ENCODE measurements at regions not wholly inside any gene's neighbourhood (a gene's known extent, or its start where the extent isn't known, plus 50 kb on each side); places are given as distances from the start of the nearest gene placed in this dataset.
"Not testable (repeated sequence)": the region's sequence is repeated elsewhere in the genome, so short reads cannot be mapped to it uniquely, and the experiment has no call there.

GRCh38 chr21:20445971-20446370, 552.2 kb upstream of the NCAM2 start:
- DNase-seq: no peak

GRCh38 chr21:20451046-20451445, 547.2 kb upstream of the NCAM2 start:
- DNase-seq: no peak

DNA sequence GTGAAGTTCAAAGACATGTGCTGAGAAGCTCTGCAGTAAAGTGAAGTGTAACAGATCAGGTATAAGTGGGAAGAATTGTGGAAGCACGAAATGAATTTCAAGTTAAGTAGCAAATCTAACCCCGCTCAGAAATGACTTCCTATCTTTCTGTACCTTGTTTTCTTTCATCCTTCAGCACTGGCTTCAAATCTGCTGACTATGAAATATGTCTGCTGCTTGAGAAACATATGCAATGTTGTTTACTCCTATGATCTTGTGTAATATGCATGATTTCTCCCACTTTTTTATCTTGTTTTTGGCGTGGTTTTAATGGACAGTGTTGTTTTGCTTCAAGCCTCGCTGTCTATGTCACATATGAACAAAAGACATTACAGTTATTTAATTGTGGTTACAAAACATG, 545.3 kb upstream of the NCAM2 start:
- no peak for DNase-seq

DNA sequence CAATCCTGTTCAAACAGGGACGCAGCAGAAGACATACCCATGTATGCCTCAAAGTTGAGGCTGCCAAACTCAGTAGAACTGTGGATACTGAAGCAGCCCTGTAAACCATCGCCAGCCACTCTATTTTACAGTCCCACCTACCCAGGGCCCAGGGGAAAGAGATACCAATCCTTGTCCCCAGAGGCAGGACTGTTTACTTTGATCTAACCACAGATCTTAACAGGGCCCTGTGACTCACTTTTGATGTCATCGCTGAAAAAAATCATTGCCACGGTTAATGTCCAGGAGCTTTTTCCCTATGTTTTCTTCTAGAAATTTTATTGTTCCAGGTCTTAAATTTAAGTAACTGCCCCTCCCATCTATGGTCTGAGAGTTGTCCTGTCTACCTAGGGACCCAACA, 538.4 kb upstream of the NCAM2 start:
- DNase-seq: no peak

DNA sequence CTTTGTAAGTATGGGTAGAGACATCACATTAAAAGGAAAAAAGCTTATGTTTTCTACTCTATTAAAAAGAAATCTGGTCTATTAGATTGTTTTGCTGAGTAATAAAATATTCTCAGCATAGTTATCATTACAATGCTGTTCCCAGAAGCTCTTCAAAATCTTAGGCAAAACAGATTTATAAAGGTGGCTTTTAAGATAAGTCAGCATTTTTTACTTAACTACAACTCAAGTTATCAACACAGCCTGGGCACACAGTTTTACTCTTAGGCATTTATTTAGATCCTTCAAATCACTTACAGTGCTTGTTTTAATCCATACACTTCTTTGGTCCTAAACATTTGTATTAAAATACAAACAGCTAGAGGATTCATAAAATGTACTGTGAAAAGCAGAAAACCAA, 534.8 kb upstream of the NCAM2 start:
- DNase-seq: no peak

GRCh38 chr21:20469361-20469760, 528.8 kb upstream of the NCAM2 start:
- DNase-seq: no peak

- no peak for DNase-seq
These were observed 511.9 kb upstream of the NCAM2 start for GRCh38 chr21:20486303-20486702.

- DNase-seq: not testable (repeated sequence)
These were observed 495.3 kb upstream of the NCAM2 start for GRCh38 chr21:20502915-20503314.

GRCh38 chr21:20507783-20508182, 490.4 kb upstream of the NCAM2 start:
- DNase-seq: no peak

- no peak for DNase-seq
These were observed 486.9 kb upstream of the NCAM2 start for GRCh38 chr21:20511216-20511880.

GRCh38 chr21:20515446-20515845, 482.8 kb upstream of the NCAM2 start:
- no peak for DNase-seq

DNA sequence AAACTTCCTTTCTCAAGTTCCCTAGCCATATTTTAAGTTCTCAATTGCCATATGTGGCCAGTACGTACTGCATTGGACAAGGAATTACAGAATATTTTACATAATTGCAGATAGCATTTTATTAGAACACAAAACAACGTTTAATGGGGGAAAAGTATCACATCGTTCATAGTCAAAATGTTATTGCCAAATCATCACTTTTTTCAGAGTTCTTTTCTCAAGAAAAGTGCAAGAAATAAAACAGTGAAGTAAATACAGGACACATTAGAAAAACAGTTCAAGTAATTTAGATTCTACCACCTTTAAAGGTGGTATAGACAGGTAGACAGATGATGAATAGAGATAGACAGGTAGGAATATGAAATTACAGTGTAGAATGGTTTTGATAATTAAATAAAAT, 479.1 kb upstream of the NCAM2 start:
- DNase-seq: no peak

DNA sequence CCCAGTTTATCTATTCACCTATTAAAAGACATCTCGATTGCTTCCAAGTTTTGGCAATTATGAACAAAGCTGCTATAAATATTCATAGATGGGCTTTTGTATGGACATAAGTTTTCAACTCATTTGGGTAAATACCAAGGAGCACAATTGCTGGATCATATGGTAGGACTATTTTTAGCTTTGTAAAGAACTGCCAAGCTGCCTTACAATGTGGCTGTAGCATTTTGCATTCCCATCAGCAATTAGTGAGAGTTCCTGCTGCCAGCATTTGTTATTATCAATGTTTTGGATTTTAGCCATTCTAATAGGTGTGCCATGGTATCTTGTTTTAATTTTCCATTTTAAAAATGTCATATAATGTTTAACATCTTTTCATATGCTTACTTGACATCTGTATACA, 475.6 kb upstream of the NCAM2 start:
- DNase-seq: no peak

DNA sequence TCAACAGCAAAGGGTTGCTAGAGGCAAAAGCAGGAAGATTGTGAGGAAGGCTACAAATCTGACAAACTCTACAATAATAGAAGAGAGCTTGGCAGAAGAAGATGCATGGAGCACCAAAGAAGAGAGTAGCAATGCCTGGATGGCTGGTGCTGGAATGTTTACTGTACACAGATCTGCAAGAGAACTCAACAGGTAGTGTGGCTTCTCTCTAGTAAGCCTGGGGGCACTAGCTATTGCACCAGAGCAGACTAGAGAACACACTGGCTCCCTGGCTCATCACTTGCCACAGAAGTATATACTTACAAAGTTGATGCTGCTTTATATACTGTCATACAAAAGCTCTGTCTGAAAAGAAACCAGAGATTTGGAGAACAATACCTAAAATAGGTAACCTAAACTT, 475.0 kb upstream of the NCAM2 start:
- no peak for DNase-seq

GRCh38 chr21:20527731-20528460, 470.3 kb upstream of the NCAM2 start:
- DNase-seq: no peak

DNA sequence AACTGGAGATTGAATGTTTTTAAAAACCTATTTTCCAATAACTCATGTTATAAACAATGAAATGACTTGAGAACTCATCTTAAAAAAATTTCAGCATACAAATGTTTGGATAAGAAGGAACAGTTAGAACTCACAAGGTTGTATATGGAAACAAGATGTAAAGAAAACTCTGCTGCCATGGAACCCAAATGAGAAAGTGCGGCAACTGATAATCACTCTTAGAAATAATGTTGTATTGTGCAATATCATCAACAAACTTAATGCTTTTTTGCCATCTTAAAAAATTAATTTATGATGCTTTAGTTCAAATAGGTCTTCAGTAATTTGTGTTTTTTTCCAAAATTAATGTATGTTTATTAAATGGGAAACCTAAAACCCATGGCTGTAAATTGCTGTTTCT, 461.1 kb upstream of the NCAM2 start:
- DNase-seq: no peak

DNA sequence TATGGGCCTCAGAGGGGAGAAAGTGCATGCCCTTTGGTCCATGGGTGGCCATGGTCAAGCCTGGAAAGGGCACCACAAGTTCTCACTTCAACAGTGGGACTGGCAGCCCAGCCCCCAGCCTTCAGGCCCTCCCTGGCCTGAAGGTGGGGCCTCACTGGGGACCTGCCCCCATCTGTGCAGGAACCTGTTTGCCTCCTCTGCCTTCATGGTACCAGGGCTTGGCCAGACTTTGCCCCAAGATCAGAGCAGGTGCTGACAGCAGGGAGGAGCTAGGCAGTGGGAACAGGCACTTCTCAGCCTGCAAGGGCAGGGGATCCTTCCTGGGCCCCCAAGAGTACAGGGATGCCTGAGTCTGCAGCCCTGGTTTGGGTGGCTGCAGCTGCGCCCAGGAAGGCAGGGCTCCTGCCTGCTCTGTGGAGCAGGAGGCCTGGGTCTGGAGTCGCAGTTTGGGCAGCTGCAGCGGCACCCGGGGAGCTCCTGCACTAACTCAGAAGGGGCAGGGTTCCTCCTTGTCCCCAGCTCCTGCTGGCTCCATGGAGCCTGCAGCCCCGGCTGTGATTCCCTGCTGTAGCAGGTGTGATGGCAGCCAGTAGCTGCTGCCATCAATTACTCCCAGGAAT, 460.1 kb upstream of the NCAM2 start:
- no peak for DNase-seq

DNA sequence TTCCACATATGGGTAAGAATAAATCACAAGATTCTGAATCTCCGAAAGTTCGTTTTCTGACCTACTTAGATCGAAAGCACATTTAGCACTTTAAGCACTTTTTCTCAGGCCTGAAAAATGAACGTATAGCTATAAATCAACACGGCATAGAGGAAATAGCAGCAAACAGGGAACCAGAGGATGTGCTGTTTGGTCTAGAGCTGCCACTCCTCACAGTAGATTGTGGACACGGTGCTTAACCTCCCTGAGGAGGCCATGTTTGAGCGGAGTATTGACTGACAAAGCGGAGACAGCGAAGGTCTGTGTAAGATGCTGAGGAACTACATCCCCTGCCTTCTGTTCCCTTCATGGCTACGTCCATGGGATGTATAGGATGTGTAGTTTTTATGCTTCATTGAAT, 452.8 kb upstream of the NCAM2 start:
- DNase-seq: no peak

- DNase-seq: no peak
These were observed 446.3 kb upstream of the NCAM2 start for GRCh38 chr21:20551939-20552338.

DNA sequence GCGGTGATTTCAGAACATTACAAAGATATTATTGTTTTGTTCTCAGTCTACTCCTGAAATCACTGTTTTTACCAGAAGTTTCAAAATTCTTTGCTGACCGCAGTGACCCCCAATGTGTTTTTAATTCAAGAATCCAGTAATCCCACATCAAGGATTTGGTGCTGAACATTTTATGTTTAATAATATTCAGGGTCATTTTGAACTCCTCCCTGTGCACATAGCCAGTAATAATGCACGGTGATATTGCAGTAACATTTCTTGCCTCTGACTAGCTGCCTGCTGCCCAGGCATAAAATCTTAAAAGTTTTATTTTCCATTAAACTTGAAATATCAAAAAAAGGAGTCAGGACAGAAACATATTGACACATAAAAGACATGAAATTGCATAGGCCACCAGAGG, 443.4 kb upstream of the NCAM2 start:
- no peak for DNase-seq

GRCh38 chr21:20570824-20571232, 427.4 kb upstream of the NCAM2 start:
- DNase-seq: no peak

DNA sequence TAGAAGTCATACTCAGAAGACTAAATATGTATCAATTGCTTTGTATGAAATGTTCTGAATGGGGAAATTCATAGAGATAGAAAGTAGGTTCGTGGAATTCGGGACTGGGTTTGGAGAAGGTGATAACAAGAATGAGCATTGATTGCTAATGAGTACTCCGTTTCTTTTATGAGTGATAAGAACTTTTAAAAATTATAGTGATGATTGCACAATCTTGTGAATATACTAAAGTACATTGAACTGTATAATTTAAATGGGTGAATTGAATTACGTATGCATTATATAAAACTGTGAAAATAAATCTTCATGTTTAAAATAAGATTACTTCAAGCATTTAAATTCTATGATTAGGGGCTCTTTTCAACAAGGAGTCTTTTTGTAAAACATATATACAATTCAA, 425.6 kb upstream of the NCAM2 start:
- DNase-seq: no peak

GRCh38 chr21:20581361-20581760, 416.8 kb upstream of the NCAM2 start:
- DNase-seq: no peak

GRCh38 chr21:20591284-20591683, 406.9 kb upstream of the NCAM2 start:
- DNase-seq: no peak

Measured in hippocampal formation (tissue), 2 donors.